ENCODE measurements at regions not wholly inside any gene's neighbourhood (a gene's known extent, or its start where the extent isn't known, plus 50 kb on each side); places are given as distances from the start of the nearest gene placed in this dataset.

- H3K4me1 Mint-ChIP-seq = peaks cover 25% of the 10 kb centered on the region
- ChIA-PET POLR2A (no interaction called here), CTCF (interaction anchor here (0.5 to 1.9 kb wide), 3 partner anchors 129 to 237 kb away, joined by 3 to 15 read pairs (median 4); no protein-coding TSS in a partner anchor)
- ATAC-seq = no peak
- no peaks in the 10 kb centered on the region for H3K9me3 Mint-ChIP-seq
- TF ChIP-seq ZNF317 (CRISPR knock-in tag; IDR thresholded peaks at IDR 0.05; ENCODE audit: borderline replicate concordance, low read depth) (no peak), JUN (CRISPR knock-in tag; IDR thresholded peaks at IDR 0.05) (no peak), ZNF263 (CRISPR knock-in tag; IDR thresholded peaks at IDR 0.05; ENCODE audit: low read depth) (no peak), ZNF396 (CRISPR knock-in tag; IDR thresholded peaks at IDR 0.05; ENCODE audit: borderline replicate concordance) (no peak), IRF2 (CRISPR knock-in tag; IDR thresholded peaks at IDR 0.05; ENCODE audit: borderline replicate concordance, low read depth) (no peak), KAT7 (CRISPR knock-in tag; IDR thresholded peaks at IDR 0.05; ENCODE audit: borderline replicate concordance) (no peak)
- no peak overlapping the region for H3K27ac Mint-ChIP-seq
- DNase-seq (ENCODE audit: low spot score) = no peak
- no peaks in the 10 kb centered on the region for H3K36me3 Mint-ChIP-seq
- H3K4me3 Mint-ChIP-seq = no peak overlapping the region
- H3K27me3 Mint-ChIP-seq (ENCODE audit: low read depth) = no peaks in the 10 kb centered on the region
Observed at GRCh38 chr20:48383252-48383651, 444.5 kb downstream of the PREX1 start.

- Mint-ChIP-seq H3K27me3 (ENCODE audit: low read depth) (no peaks in the 10 kb centered on the region), H3K36me3 (no peaks in the 10 kb centered on the region), H3K4me1 (peaks cover 27% of the 10 kb centered on the region), H3K9me3 (no peaks in the 10 kb centered on the region), H3K4me3 (no peak overlapping the region), H3K27ac (no peak overlapping the region)
- no peak for TF ChIP-seq MYBL2 (CRISPR knock-in tag; IDR thresholded peaks at IDR 0.05)
- TF ChIP-seq SOX15 (CRISPR knock-in tag; IDR thresholded peaks at IDR 0.05) = no peak
- TF ChIP-seq ZNF671 (CRISPR knock-in tag; IDR thresholded peaks at IDR 0.05) = no peak
- no peak for TF ChIP-seq ARID4B (CRISPR knock-in tag; IDR thresholded peaks at IDR 0.05; ENCODE audit: borderline replicate concordance)
- no peak for TF ChIP-seq ZBTB21 (CRISPR knock-in tag; IDR thresholded peaks at IDR 0.05; ENCODE audit: borderline replicate concordance)
- no peak for TF ChIP-seq JUN (CRISPR knock-in tag; IDR thresholded peaks at IDR 0.05)
- no peak for TF ChIP-seq NFATC4 (CRISPR knock-in tag; IDR thresholded peaks at IDR 0.05)
- no peak for TF ChIP-seq MXD4 (CRISPR knock-in tag; IDR thresholded peaks at IDR 0.05; ENCODE audit: borderline replicate concordance)
- no peak for TF ChIP-seq ZNF138 (CRISPR knock-in tag; conservative IDR thresholded peaks at IDR 0.05)
- TF ChIP-seq CTCF (IDR thresholded peaks at IDR 0.05) = no peak
- no peak for TF ChIP-seq OVOL2 (CRISPR knock-in tag; IDR thresholded peaks at IDR 0.05; ENCODE audit: borderline replicate concordance)
- TF ChIP-seq KAT7 (CRISPR knock-in tag; IDR thresholded peaks at IDR 0.05; ENCODE audit: borderline replicate concordance) = no peak
- TF ChIP-seq ATF2 (CRISPR knock-in tag; IDR thresholded peaks at IDR 0.05; ENCODE audit: borderline replicate concordance, low read depth) = no peak
- no peak for TF ChIP-seq FOXK1 (CRISPR knock-in tag; IDR thresholded peaks at IDR 0.05)
- CTCF ChIA-PET = interaction anchor here (1.3 kb wide), 1 partner anchor 238 kb away, joined by 4 read pairs; no protein-coding TSS in a partner anchor
- DNase-seq (ENCODE audit: low spot score) (no peak), ATAC-seq (no peak)
- POLR2A ChIA-PET = no interaction called here
Observed at GRCh38 chr20:48382304-48382703, 445.5 kb downstream of the PREX1 start.
